Fibroblast of skin of back (primary cell): ENCODE measurements at regions not wholly inside any gene's neighbourhood (a gene's known extent, or its start where the extent isn't known, plus 50 kb on each side); places are given as distances from the start of the nearest gene placed in this dataset.

Source experiments
- DNase-seq: peaks from one replicate; pipeline ENCODE4 v3.0.0-alpha.2; 2013

DNA sequence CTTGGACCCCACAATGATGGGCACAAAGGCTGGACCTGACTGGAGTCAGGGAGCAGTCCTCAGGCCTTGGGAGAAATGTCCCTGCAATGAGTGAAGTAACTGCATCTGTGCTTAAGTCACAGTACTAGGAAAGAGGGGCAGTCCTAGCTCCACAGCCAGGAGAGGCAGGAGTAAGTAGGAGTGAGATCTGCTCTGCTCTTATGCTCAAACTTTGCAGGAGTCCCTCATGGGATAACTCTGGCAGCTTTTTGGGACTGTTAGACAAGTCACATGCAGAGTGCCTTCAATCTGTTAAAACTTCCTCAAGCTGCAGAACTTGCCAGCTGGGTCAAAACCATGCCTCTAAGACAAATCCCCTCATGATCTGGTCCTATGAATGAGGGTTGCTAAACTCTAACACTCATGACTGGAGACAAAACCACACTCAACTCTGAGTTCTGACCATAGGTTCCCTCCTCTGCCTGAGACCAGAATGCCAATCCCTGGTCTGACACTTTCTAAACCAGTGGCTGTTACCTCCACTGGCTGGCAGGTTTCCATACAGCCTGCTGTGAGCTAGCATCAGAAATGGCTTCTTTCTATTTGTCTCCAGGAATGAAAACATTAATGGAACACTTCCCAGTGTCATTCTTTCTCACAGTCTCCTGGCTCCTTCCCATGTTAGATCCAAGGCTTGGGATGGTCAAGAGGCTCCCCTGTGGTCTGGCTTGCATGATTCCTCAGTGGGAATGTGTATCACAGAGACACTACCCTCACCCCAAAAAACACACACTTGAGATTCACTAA, 819.3 kb downstream of the PCDH7 start:
- peak; percentile 16 for DNase-seq

DNA sequence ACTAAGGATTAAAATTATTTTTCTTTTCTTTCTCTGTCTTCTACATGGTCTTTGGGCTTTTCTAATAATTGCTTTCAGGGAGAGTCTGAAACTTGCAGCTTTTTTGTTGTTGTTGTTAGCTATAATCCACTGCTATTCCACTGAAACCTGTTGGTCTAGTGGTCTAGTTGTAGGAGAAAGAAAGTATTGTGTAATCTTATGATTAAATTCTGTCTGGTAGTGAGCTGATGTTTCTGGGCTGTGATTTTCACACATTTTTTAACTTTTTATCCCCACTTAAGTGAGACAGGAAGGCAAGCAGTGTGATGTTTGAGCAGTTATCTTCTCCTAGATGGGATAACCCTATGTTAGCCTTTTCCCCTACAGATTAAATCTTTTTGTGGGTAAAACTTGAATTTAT, 825.2 kb downstream of the PCDH7 start:
- DNase-seq: no peak

DNA sequence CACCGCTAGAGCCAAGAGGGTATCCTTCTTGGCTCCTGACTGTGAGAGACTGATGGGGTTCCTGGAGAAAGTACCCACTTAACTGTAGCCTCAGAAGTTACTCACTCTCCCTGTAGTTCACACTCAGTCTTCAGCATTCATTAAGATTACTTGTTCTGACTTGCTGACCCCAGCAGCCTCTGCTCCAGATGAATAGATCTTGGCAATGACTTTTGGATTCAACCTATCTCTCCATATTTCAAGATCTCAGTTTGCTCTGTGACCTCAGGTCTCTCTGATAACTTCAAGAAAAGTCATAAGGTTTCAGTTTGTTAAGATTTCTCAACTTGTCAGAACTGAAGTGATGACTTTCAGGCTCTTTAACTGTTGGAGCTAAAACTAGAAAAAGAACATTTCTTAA, 825.6 kb downstream of the PCDH7 start:
- DNase-seq: no peak

DNA sequence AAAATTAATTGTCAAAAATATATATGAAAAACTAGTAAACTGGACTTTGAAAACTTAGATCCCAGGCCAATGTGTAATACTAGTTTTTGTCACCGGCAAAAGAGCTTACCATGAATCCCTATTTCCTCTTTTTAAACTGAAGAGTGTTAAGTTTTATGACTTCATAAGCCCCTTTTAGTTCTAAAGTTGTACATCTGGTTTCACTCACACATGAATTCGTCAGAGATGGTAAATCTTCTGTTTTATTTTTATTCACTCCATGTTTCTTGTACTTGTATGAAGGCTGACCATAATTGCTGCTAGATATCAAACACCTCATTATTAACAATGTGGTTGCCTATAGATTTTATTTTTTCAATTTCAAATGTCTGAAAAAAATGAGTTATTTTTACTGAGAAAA, 827.9 kb downstream of the PCDH7 start:
- DNase-seq: no peak

DNA sequence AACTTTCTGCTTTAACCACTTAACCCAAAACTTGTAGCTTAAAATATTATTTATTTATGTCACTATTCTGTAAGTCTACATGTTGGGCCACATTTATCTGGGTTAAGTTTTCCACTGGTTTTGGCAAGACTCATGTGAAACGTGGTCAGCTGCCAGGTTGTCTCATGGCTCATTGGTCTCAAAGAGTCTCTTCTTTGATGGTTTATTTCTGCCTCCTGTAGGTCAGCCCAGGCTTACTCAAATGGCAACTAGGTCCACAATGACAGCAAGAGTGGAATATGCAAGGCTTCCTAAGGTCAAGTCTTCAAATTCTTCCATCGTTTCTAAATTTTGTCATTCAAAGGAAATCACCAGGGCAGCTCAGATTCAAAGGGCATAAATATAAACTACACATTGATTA, 828.7 kb downstream of the PCDH7 start:
- DNase-seq: no peak

DNA sequence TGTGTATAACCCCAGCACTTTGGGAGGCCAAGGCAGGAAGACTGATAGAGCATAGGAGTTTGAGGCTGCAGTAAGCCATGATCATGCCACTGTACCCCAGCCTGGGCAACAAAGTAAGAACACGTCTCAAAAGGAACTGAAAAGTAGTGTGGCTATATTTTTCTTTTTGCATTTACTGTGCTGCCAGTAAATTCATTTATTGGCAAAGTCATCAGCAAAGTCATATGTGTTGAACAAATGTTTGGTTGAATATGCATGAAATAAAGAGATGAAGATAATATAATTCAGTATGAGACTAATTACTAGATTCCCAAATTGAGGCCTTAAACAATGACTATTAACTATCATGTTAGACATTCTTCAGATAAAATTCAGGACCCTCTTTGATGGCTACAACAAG, 829.1 kb downstream of the PCDH7 start:
- no peak for DNase-seq

DNA sequence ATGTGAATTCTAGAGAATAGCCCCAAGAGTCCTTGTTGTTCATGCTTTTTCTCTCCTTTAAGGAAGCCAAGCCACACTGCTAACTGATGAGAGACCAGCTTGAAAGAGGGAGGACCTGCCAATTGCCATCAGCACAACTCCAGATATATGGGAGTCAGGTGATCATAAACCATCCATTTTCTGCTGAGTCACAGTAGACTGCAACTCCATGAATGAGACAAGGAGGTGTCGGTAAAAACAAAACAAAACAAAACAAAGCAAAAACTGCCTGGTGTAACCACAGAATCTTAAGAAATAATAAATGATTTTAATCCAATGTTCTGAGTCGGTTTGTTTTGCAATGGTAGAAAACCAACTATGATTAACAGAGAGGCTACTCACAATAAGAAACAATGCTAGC, 837.3 kb downstream of the PCDH7 start:
- DNase-seq: no peak

DNA sequence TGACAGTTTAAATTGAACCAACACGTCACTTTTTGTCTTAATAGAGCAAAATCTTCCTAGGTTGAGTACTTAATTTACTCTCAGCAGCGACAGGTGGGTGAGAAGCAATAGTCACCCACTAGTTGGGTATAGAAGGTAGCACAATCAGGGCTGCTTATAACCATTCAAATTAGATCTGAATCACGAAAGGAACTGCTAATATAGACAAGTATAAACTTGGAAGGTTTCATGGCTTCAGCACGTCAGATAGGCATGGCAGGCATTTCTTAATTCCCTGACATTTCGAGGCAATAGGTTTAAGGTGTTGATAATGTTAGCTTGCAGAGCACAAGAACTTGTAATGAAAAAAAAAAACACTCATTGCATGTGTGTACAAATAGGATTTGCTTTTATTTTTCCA, 853.4 kb downstream of the PCDH7 start:
- DNase-seq: no peak

DNA sequence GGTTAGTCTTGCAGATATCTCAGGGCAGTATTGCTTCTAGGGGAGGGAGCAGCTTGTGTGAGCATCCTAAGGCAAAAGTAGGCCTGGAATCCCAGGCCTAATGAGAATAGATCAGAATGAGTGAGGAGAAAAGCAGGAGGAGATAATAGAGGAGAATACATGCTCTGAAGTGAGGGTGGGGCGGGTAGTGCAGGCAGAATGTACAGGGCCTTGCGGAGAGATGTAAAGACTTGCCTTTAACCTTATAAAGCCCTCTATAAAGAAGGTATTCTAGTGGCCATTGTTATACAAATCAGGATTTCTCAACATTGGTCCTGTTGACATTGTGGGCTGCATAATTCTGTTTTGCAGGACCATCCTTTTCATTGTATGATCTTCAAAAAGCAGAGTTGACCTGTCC, 855.3 kb downstream of the PCDH7 start:
- DNase-seq: no peak

DNA sequence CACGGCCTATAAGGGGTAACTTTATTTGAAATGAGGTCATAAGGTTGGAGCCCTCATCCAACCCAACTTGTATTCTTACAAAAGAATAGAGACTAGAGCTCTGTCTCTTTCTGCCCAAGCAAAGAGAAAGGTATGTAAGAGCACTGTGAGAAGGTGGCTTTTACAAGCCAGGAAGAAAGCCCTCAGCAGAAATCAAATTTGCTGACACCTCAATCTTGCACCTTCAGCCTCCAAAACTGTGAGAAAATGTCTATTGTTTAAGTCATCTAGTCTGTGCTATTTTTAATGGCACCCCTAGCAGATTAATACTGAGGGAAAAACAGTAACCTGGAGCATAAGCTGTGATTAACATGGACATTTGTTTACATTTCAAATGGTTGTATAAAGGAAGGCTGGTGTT, 860.7 kb downstream of the PCDH7 start:
- no peak for DNase-seq

DNA sequence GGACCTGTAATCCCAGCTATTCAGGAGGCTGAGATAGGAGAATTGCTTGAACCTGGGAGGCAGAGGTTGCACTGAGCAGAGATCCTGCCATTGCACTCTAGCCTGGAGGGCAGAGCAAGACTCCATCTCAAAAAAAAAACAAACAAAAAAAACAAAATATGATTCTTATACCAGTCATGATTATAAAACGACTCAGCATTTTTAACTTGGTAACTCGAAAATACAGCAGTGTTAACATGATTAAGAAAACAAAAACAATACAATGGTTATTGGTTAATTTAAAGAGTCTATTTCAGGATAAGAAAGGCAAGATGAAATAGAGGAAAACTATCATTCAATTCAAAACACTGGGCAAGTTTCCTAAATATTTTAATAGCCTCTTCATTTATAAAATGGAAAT, 865.3 kb downstream of the PCDH7 start:
- DNase-seq: no peak

DNA sequence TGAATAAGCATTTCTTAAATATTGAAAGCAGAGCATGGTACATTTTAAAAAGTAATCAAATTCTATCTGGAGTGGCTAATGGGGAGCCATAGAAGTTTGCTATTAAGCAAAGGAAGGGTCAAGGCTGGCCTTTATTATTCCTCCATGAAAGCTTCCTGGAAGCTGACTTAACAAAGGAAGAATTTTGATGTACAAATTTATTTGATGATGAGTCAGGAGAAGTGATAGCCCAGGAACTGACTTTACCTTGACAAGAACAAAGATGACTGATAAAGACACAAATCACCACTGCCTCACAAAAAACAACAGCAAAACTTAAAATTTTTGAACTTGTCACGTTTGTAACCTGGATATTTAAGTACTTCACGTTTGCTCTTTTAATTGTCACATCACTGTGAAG, 872.1 kb downstream of the PCDH7 start:
- no peak for DNase-seq

DNA sequence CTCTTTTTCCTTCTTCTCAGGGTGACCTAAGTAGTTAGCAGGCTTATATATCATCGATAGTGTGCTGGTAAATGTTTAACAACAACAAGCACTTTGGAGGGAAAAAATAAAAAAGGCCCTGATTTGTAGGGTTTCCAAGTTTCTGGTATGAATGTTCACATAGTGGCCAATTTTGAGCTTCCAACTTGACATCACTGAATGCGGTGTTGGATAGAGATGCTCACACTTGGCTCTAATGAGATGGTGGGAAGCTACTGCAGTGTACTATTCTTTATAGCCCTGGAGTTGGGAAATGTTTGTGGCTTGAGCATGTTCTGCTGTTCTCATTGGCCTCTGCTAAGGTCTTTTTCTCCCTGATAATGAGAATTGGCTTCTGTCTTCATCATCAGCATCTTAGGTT, 875.3 kb downstream of the PCDH7 start:
- DNase-seq: no peak

DNA sequence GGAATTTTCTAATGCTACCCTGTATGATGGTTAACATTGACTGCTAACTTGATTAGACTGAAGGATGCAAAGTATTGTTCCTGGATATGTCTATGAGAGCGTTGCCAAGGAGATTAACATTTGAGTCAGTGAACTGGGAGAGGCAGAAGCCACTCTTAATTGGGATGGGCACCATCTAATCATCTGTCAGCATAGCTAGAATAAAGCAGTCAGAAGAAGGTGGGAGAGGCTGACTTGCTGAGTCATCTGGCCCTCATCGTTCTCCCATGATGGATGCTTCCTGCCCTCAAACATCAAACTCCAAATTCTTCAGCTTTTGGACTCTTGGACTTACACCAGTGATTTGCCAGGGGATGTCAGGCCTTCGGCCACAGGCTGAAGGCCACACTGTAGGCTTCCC, 878.5 kb downstream of the PCDH7 start:
- DNase-seq: no peak

DNA sequence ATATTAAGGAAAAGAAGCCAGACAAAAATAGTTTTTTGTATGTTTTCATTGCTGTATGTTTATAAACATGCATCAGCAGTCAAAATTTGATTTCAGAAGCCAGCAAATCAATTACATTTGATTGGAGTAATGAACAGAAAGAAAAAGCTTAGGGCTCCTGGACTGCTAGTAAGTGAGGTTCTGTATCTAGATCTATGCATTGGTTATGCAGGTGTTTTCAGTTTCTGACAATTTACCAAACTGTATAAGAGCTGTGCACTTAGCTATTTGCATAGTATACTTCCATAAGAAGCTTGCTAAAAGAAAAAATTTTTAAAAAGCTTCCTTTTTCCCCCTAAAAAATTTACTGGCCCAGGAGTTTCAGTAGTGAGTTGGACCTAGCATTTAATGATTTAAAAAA, 881.6 kb downstream of the PCDH7 start:
- DNase-seq: no peak

DNA sequence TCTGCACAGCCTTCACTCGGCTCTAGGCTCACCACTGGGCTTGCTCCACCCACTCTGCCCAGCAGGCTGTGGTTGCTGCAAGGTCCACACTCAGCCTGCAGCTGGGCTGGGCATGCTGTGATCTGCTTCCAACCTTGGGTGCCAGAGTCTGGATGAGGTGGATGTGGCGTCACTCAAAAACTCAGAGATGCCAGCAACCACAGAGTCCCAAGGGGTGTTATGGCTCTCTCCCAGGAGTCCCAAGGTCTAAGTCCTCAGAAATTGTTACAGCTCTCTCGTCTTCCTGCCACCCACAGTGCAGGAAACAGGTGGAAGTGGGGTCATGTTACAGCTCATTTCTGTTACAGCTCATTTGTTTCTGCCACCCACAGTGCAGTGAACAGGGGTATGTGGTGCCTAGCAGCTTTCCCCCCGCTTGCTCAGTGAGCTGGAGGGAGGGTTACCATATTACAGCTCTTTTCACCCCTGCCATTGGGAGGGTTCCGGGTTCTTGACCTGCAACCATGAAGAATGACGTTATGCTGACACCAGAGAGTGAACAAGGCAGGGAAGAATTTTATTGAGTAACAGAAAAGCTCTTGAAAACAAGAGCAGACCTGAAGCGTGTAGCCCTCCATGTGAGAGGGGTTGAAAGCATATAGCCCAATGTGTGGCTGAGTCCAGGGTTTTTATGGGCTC, 893.9 kb downstream of the PCDH7 start:
- DNase-seq: no peak

DNA sequence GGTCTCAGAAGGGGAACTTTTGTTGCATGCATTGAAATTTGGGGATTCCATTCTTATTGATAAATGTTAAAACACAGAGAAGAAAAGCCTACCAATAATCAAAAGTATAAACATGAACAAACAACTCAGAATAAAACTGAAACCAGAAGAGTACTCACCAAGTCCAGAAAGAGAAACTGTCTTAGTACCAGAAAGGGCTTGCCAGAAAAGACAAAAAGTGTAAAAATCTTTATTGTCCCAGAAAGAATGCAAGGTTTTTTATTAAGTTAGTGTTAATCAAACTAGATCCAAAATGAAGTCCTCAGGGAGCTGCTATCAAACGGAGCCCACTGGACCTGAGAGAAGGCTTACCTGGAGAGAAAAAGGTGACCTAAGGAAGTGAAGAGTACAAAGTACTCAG, 897.5 kb downstream of the PCDH7 start:
- DNase-seq: no peak

DNA sequence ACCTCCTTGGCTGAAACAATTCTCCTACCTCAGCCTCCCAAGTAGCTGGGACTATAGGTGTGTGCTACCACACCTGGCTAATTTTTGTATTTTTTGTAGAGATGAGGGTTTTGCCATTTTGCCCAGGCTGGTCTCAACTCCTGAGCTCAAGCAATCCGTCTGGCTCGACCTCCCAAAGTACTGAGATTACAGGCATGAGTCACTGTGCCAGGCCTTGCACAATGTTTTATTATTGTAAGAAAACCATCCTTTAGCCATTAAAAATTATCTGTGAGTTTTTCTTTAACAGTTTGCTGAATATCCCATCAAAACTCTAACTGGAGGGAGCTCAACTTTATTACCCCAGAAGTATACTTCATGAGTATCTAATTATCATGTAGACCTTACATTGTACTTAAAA, 900.3 kb downstream of the PCDH7 start:
- peak; percentile 1 for DNase-seq

DNA sequence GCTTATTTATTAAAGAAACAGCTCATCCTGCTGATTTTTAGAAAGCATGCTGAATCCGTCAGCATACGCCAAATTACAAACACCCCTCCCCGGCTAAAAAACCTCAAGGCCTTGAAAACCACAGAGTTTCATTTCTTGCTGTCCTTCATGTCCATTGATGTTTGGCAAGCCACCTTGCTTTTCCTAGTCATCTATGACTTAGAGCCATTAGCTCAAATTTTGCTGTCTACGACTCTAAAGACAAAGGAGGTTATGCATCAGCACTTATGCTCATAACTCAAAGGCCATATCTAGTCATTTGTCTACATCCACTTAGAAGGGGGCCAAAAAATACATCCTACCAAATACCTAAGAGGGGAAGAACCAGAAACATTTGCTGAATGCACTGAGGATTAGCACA, 925.1 kb downstream of the PCDH7 start:
- DNase-seq: no peak

DNA sequence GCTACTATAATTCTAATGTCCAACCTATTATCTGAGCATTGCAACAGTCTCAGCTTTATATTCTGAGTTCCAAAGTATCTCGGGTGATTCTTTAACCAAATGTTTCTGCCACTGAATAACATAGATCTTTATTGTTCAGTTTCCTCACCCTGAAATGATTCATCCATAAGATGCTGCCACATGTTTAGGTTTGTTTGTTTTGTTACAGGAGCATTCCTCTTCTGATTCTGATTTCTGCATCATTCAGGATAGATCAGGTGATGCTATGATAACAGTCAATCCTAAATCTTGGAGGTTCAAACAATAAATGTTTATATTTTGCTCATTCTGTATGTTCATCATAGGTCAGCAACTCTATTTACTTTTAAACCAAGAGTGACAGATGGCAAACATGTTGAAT, 927.6 kb downstream of the PCDH7 start:
- DNase-seq: no peak

DNA sequence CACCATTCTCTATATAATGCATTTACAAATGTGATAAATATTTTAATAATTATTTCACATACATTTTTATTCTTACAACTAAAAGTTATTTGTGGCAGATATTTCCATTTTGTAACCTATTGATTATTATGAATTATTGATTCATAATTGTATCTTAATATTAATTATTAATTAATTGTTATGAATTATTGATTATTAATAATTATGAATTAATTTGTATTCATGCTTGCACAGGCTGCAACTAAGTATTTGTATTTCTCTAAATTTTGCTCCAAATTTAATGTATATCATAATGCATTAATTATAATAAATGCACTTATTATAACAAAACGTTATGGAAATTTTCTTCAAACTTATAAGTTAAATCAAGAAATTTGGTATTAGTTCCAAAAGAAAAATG, 929.7 kb downstream of the PCDH7 start:
- no peak for DNase-seq

DNA sequence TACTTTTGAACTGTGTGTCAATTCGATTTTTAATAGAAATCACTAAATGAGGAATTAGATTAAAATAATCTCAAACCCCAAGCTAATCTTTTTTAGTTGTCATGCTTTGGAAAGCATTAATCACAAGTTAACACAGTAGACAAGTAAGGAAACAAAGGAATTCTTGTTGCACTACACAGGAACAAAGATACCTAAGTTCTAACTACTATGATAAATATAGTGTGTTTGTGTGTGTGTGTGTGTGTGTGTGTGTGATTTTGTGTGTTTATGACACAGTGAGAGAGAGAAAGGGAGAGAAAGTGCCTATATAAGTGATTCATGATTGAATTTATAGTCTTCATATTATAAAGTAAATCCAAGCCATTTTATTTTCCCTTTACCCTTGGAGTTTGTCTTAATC, 931.4 kb downstream of the PCDH7 start:
- DNase-seq: no peak

DNA sequence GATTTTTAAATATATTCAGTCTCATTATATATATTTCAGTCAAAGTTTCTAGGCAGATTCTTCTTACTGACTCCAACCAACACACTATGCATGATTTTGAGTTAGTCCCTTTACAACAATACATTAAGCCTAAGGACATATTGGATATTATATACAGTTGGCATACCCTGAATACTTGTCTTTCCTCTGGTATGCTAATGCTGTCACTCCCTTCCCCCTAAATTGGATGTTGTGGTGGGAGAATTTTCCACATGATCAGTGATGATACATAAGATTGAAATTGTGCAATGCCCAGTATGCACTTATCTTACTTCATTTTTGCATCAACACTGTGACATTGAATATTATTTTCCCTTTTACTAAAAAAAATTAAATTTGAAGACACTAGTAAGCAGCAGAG, 935.2 kb downstream of the PCDH7 start:
- DNase-seq: peak; percentile 54

DNA sequence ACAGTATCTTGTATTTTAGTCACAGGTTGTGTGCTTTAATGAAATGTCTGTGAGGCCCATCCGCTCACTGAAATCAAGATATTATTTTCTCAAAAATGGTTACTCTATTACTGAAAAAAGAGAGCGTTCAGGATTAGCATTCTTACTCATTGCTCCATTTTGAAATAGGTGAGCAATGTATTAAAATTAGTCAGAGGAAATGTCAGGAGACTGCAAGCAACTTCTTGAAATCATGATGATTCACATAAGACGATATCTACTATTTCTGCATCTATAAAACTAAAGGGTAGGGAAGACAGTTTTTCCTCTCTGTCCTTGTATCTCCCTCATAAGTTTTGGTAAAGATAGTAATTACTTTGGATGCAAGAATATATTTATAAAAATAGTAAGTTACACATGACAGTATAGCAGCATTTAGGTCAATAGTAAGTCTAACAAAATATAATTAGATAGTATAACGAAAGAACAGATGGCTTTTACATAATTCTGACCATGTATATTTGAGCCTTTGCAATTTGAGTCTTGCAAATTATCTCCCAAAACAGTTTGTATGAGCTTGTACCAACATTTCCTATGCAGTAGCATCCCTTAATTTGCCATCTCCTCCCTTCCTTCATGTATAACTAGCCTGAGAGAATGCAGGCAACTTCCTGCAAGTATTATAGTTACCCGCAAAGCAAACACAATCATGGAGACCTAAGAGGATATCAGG, 937.8 kb downstream of the PCDH7 start:
- no peak for DNase-seq
